K562 (cell line): ENCODE measurements at regions not wholly inside any gene's neighbourhood (a gene's known extent, or its start where the extent isn't known, plus 50 kb on each side); places are given as distances from the start of the nearest gene placed in this dataset.

Experiments
- BRF1 ChIP-seq: IDR thresholded peaks from 3 replicates; pipeline ENCODE4 v1.6.1; 2011; ENCODE audit warnings: borderline replicate concordance, mild to moderate bottlenecking; ENCODE audit not compliant: insufficient read length; ENCODE audit errors: extremely low read depth
- CREB3 ChIP-seq: fragments of 450-650 bp; conservative IDR thresholded peaks from 2 replicates; pipeline ENCODE4 v1.6.1; 2016; ENCODE audit warnings: missing genetic modification characterization, low read depth, mild to moderate bottlenecking, missing compliant biosample characterization, moderate library complexity
- CTBP1 ChIP-seq: fragments of 450-650 bp; IDR thresholded peaks from 2 replicates; pipeline ENCODE4 v1.6.1; 2016; ENCODE audit warnings: borderline replicate concordance
- DEAF1 ChIP-seq: fragments of 450-650 bp; formaldehyde crosslinking; IDR thresholded peaks from 2 replicates; pipeline ENCODE4 v1.4.0; 2020; ENCODE audit warnings: mild to moderate bottlenecking, moderate library complexity
- E2F3 ChIP-seq: fragments of 250-450 bp; sonication (Bioruptor Pico); IDR thresholded peaks from 2 replicates; pipeline ENCODE4 v1.4.0; 2020; ENCODE audit warnings: mild to moderate bottlenecking
- FOXK2 ChIP-seq, 2 experiments: fragments of 450-650 bp; IDR thresholded peaks in 1 of 2; conservative IDR thresholded peaks in 1 of 2; 2 replicates each; pipeline ENCODE4 v1.6.1; 2016; ENCODE audit warnings: low read depth in 2 of 2, mild to moderate bottlenecking in 1 of 2
- HMG20A ChIP-seq: fragments of 450-650 bp; formaldehyde crosslinking; conservative IDR thresholded peaks from 2 replicates; pipeline ENCODE4 v1.4.0; 2020; ENCODE audit warnings: mild to moderate bottlenecking, mixed read lengths
- MED1 ChIP-seq: sonication (generic); formaldehyde crosslinking; IDR thresholded peaks from 2 replicates; pipeline ENCODE4 v1.8.1; 2023; ENCODE audit warnings: missing genetic modification reagents, borderline replicate concordance
- MGA ChIP-seq: fragments of 450-650 bp; IDR thresholded peaks from 2 replicates; pipeline ENCODE4 v1.6.1; 2016; ENCODE audit warnings: mild to moderate bottlenecking, moderate library complexity
- PPARD ChIP-seq: fragments of 250-450 bp; sonication (Bioruptor Pico); IDR thresholded peaks from 2 replicates; pipeline ENCODE4 v1.8.0; 2022; ENCODE audit warnings: inconsistent platforms, mild to moderate bottlenecking, moderate library complexity
- SNRNP70 ChIP-seq: fragments of 200-400 bp; formaldehyde crosslinking; optimal IDR thresholded peaks from 2 replicates; pipeline ENCODE3; 2017; ENCODE audit warnings: low read depth, low read length

- TF ChIP-seq MGA = no peak
- TF ChIP-seq SNRNP70 = no peak
- TF ChIP-seq CREB3 = no peak
- TF ChIP-seq BRF1 = no peak
- no peak for TF ChIP-seq CTBP1
- no peak for TF ChIP-seq MED1 (CRISPR knock-in tag)
- TF ChIP-seq E2F3 = no peak
- no peak for TF ChIP-seq HMG20A
- TF ChIP-seq DEAF1 = no peak
- TF ChIP-seq PPARD = no peak
- TF ChIP-seq FOXK2 (conservative IDR thresholded peaks at IDR 0.05 in 1 of 2, IDR thresholded peaks at IDR 0.05 in 1 of 2; ENCODE audit: low read depth in 2 of 2) = no peak
- TF ChIP-seq, all 486 proteins: peak for 0
Measured at GRCh38 chr2:226451486-226451885, 348.1 kb downstream of the IRS1 start (continued).
